Panc1 (cell line): ENCODE measurements at regions not wholly inside any gene's neighbourhood (a gene's known extent, or its start where the extent isn't known, plus 50 kb on each side); places are given as distances from the start of the nearest gene placed in this dataset.

Experiments
- ATAC-seq: fragments of 200-7000 bp; cut with Tn5 transposase; 2 replicates; pipeline ENCODE4 v1.9.1; 2020; ENCODE audit warnings: mild to moderate bottlenecking, moderate library complexity
- BruUV-seq: library from RNA; stranded (reverse); fragments of 400-500 nt; replicated peaks from 2 replicates; lab custom pipeline; 2021; lab: Mats Ljungman, UMichigan
- CTCF ChIA-PET: fragments of 300-600 bp; sonication (Branson Sonifier 250); formaldehyde crosslinking; loops from one replicate; lab custom pipeline; 2022; ENCODE audit warnings: antibody characterized with exemption; lab: Charles Lee
- POLR2A ChIA-PET: fragments of 300-600 bp; sonication (Branson Sonifier 250); formaldehyde crosslinking; loops from one replicate; lab custom pipeline; 2022; ENCODE audit warnings: antibody characterized with exemption; lab: Charles Lee
- DNase-seq: peaks from one replicate; pipeline ENCODE4 v3.0.0-alpha.2; 2010; ENCODE audit warnings: low read depth, low spot score
- H3K27ac ChIP-seq: 2 replicates; pipeline ENCODE4 v1.5.1; 2011; ENCODE audit warnings: mild to moderate bottlenecking, low read length, inconsistent platforms
- H3K27me3 ChIP-seq: fragments of 200-500 bp; sonication (Bioruptor generic); 2 replicates; pipeline ENCODE4 v1.6.0; 2014; ENCODE audit warnings: low read length, inconsistent platforms; ENCODE audit not compliant: control insufficient read depth, insufficient read depth
- H3K36me3 ChIP-seq: fragments of 200-500 bp; sonication (Bioruptor generic); 2 replicates; pipeline ENCODE4 v1.5.1; 2014; ENCODE audit warnings: inconsistent platforms, mild to moderate bottlenecking, low read length, moderate library complexity; ENCODE audit not compliant: control insufficient read depth, insufficient read depth
- H3K4me1 ChIP-seq: 2 replicates; pipeline ENCODE4 v1.5.1; 2011; ENCODE audit warnings: inconsistent platforms, mild to moderate bottlenecking, low read length, moderate library complexity; ENCODE audit not compliant: control insufficient read depth, insufficient read depth
- H3K4me3 ChIP-seq, 2 experiments: 2 replicates each; pipeline ENCODE4 v1.5.1; 2011 to 2012; ENCODE audit warnings: low read depth in 2 of 2, low read length in 2 of 2, mild to moderate bottlenecking in 2 of 2, inconsistent platforms in 1 of 2, moderate library complexity in 1 of 2
- H3K9me3 ChIP-seq: fragments of 200-500 bp; sonication (Bioruptor generic); 2 replicates; pipeline ENCODE4 v1.5.1; 2014; ENCODE audit warnings: low read depth, mild to moderate bottlenecking, inconsistent platforms, low read length, moderate library complexity; ENCODE audit not compliant: control insufficient read depth, insufficient read depth
- CTCF ChIP-seq: fragments of 450-650 bp; IDR thresholded peaks from 2 replicates; pipeline ENCODE4 v1.5.1; 2017; ENCODE audit warnings: mild to moderate bottlenecking
- POLR2AphosphoS5 ChIP-seq: IDR thresholded peaks from 2 replicates; pipeline ENCODE4 v1.6.1; 2012; ENCODE audit warnings: mild to moderate bottlenecking, low read depth, low read length, moderate library complexity
- REST ChIP-seq, 2 experiments: IDR thresholded peaks; 2 replicates each; pipeline ENCODE4 v1.6.1; 2011 to 2012; ENCODE audit warnings: low read depth in 2 of 2, control low read depth in 1 of 2, low read length in 1 of 2, mild to moderate bottlenecking in 1 of 2, moderate library complexity in 1 of 2; ENCODE audit not compliant: insufficient read depth in 1 of 2
- SIN3A ChIP-seq: IDR thresholded peaks from 2 replicates; pipeline ENCODE4 v1.6.1; 2012; ENCODE audit warnings: low read depth, mild to moderate bottlenecking, low read length, moderate library complexity, borderline replicate concordance; ENCODE audit not compliant: insufficient read depth
- TCF7L2 ChIP-seq: IDR thresholded peaks from 2 replicates; pipeline ENCODE4 v1.6.1; 2011; ENCODE audit warnings: mild to moderate bottlenecking, low read depth, low read length, inconsistent platforms
- in situ Hi-C: cut with HindIII; loops from 2 replicates; pipeline ENCODE4 v1.10.0; 2016; ENCODE audit warnings: low sequenced_read_pairs, low pct_unique_long_range_greater_than_20kb
- intact Hi-C: fragments of 100-400 bp; cut with micrococcal nuclease; formaldehyde crosslinking; loops from one replicate; pipeline ENCODE4 v1.10.0; 2022; ENCODE audit not compliant: unreplicated experiment

GRCh38 chr13:34608331-34608730 is 333.7 kb upstream of the NBEA start:
- Histone ChIP-seq H3K27me3 (no peaks in the 10 kb centered on the region), H3K27ac (no peak overlapping the region), H3K36me3 (no peaks in the 10 kb centered on the region), H3K4me3 (no peak overlapping the region), H3K9me3 (no peaks in the 10 kb centered on the region), H3K4me1 (no peaks in the 10 kb centered on the region)
- ATAC-seq: no peak
- intact Hi-C loops: no loop called here
- BruUV-seq: no TSS peak
- TF ChIP-seq REST (IDR thresholded peaks at IDR 0.05; ENCODE audit: insufficient read depth in 1 of 2, low read depth in 2 of 2, low read length in 1 of 2) (no peak), POLR2AphosphoS5 (no peak), SIN3A (no peak), CTCF (no peak), TCF7L2 (no peak)
- DNase-seq: no peak
- CTCF ChIA-PET: no interaction called here
- in situ Hi-C loops: no loop called here
- POLR2A ChIA-PET: no interaction called here

GRCh38 chr13:34611671-34612070 is 330.4 kb upstream of the NBEA start:
- ATAC-seq (no peak), DNase-seq (no peak)
- TF ChIP-seq POLR2AphosphoS5 (no peak), REST (IDR thresholded peaks at IDR 0.05; ENCODE audit: insufficient read depth in 1 of 2, low read depth in 2 of 2, low read length in 1 of 2) (no peak), TCF7L2 (no peak), SIN3A (no peak), CTCF (no peak)
- intact Hi-C loops: no loop called here
- in situ Hi-C loops: no loop called here
- POLR2A ChIA-PET: no interaction called here
- BruUV-seq: no TSS peak
- Histone ChIP-seq H3K9me3 (no peaks in the 10 kb centered on the region), H3K36me3 (no peaks in the 10 kb centered on the region), H3K27ac (no peak overlapping the region), H3K27me3 (no peaks in the 10 kb centered on the region), H3K4me3 (no peak overlapping the region), H3K4me1 (no peaks in the 10 kb centered on the region)
- CTCF ChIA-PET: no interaction called here
